ENCODE measurements at regions not wholly inside any gene's neighbourhood (a gene's known extent, or its start where the extent isn't known, plus 50 kb on each side); places are given as distances from the start of the nearest gene placed in this dataset.

DNA sequence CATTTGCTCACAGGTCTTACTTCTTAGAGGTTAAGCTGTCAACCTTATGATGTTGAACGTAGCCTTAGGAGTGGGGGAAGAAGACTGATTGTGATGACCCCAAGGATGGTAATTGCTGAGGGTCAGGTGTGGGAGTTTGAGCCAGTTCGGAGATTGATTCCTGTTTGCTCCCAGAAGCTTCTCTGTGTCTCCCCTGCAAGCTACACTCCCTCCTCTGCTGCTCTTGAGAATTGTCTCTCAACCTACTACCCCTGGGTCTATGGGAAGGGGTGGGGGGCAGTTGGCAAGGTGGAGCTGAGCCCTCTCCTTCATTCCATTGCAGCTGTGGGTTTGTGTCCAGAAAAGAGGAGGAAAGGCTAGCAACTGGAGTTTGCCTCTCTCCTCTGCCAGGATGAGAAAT is 113.8 kb downstream of the PLEKHG1 start:
- no peaks in the 10 kb centered on the region for H3K4me1 ChIP-seq (ENCODE audit: control insufficient read depth in 1 of 2, insufficient read depth in 2 of 2, low read length in 2 of 2)
- DNase-seq = no peak
- H3K27ac ChIP-seq (ENCODE audit: low read depth in 1 of 2, low read length in 2 of 2) = no peak overlapping the region
- no peak overlapping the region for H3K4me3 ChIP-seq (ENCODE audit: low read length in 2 of 2)
- H3K27me3 ChIP-seq (ENCODE audit: control insufficient read depth in 1 of 2, insufficient read depth in 2 of 2, low read length in 1 of 2) = no peaks in the 10 kb centered on the region
- peaks cover 1% of the 10 kb centered on the region for H3K9me3 ChIP-seq (ENCODE audit: control insufficient read depth, low read length)
- H3K36me3 ChIP-seq (ENCODE audit: control insufficient read depth in 1 of 2, insufficient read depth in 2 of 2, low read length in 1 of 2) = no peaks in the 10 kb centered on the region
- intact Hi-C loops (cut with DNase I) = no loop called here
- no peak for ATAC-seq (ENCODE audit: low FRiP score)
- WGBS, 2 donors = 98% methylated on average over 2 of the region's 2 CpGs

- H3K36me3 ChIP-seq (ENCODE audit: control insufficient read depth in 1 of 2, insufficient read depth in 2 of 2, low read length in 1 of 2) = no peaks in the 10 kb centered on the region
- 91 to 92% methylated on average over 3 of the region's 3 CpGs for WGBS, 2 donors
- DNase-seq (no peak), ATAC-seq (ENCODE audit: low FRiP score) (no peak)
- intact Hi-C loops (cut with DNase I) = no loop called here
- no peaks in the 10 kb centered on the region for H3K4me1 ChIP-seq (ENCODE audit: control insufficient read depth in 1 of 2, insufficient read depth in 2 of 2, low read length in 2 of 2)
- no peak overlapping the region for H3K27ac ChIP-seq (ENCODE audit: low read depth in 1 of 2, low read length in 2 of 2)
- H3K27me3 ChIP-seq (ENCODE audit: control insufficient read depth in 1 of 2, insufficient read depth in 2 of 2, low read length in 1 of 2) = no peaks in the 10 kb centered on the region
- no peak overlapping the region for H3K4me3 ChIP-seq (ENCODE audit: low read length in 2 of 2)
- peaks cover 1% of the 10 kb centered on the region for H3K9me3 ChIP-seq (ENCODE audit: control insufficient read depth, low read length)
These were observed 114.2 kb downstream of the PLEKHG1 start for GRCh38 chr6:150713931-150714330.

DNA sequence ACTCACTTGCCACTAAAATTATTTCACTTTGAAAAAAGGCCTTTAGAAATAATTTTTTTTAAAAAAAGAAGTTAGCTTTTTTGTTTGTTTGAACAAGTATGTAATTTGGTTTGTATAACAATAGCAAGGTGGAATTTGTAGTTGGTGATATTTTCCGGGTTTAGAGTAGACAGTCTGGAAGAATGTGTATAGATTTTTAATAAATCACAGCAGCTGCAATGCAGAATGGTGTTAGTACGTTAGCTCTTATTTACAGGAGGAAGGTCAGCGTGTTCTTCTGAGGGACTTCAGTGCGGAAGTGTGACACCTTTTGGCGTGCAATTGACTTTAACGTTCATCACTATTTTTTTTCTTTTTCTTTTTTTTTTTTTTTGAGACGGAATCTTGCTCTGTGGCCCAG is 115.4 kb downstream of the PLEKHG1 start:
- Histone ChIP-seq H3K36me3 (ENCODE audit: control insufficient read depth in 1 of 2, insufficient read depth in 2 of 2, low read length in 1 of 2) (no peaks in the 10 kb centered on the region), H3K9me3 (ENCODE audit: control insufficient read depth, low read length) (peaks cover 1% of the 10 kb centered on the region), H3K27me3 (ENCODE audit: control insufficient read depth in 1 of 2, insufficient read depth in 2 of 2, low read length in 1 of 2) (no peaks in the 10 kb centered on the region), H3K27ac (ENCODE audit: low read depth in 1 of 2, low read length in 2 of 2) (no peak overlapping the region), H3K4me3 (ENCODE audit: low read length in 2 of 2) (no peak overlapping the region), H3K4me1 (ENCODE audit: control insufficient read depth in 1 of 2, insufficient read depth in 2 of 2, low read length in 2 of 2) (no peaks in the 10 kb centered on the region)
- no peak for DNase-seq
- WGBS, 2 donors = 89 to 90% methylated on average over 7 of the region's 7 CpGs
- ATAC-seq (ENCODE audit: low FRiP score) = no peak
- intact Hi-C loops (cut with DNase I) = no loop called here

GRCh38 chr6:150717419-150717818 is 117.7 kb downstream of the PLEKHG1 start:
- Histone ChIP-seq H3K36me3 (ENCODE audit: control insufficient read depth in 1 of 2, insufficient read depth in 2 of 2, low read length in 1 of 2) (no peaks in the 10 kb centered on the region), H3K9me3 (ENCODE audit: control insufficient read depth, low read length) (peaks cover 1% of the 10 kb centered on the region), H3K4me3 (ENCODE audit: low read length in 2 of 2) (no peak overlapping the region), H3K4me1 (ENCODE audit: control insufficient read depth in 1 of 2, insufficient read depth in 2 of 2, low read length in 2 of 2) (no peaks in the 10 kb centered on the region), H3K27ac (ENCODE audit: low read depth in 1 of 2, low read length in 2 of 2) (no peak overlapping the region), H3K27me3 (ENCODE audit: control insufficient read depth in 1 of 2, insufficient read depth in 2 of 2, low read length in 1 of 2) (no peaks in the 10 kb centered on the region)
- intact Hi-C loops (cut with DNase I) = no loop called here
- no peak for ATAC-seq (ENCODE audit: low FRiP score)
- no peak for DNase-seq
- WGBS, 2 donors = 94 to 97% methylated on average over 8 of the region's 8 CpGs

GRCh38 chr6:150719099-150719766 is 119.5 kb downstream of the PLEKHG1 start:
- intact Hi-C loops (cut with DNase I) = no loop called here
- ATAC-seq (ENCODE audit: low FRiP score) = no peak
- Histone ChIP-seq H3K4me1 (ENCODE audit: control insufficient read depth in 1 of 2, insufficient read depth in 2 of 2, low read length in 2 of 2) (no peaks in the 10 kb centered on the region), H3K9me3 (ENCODE audit: control insufficient read depth, low read length) (peaks cover 1% of the 10 kb centered on the region), H3K27me3 (ENCODE audit: control insufficient read depth in 1 of 2, insufficient read depth in 2 of 2, low read length in 1 of 2) (no peaks in the 10 kb centered on the region), H3K27ac (ENCODE audit: low read depth in 1 of 2, low read length in 2 of 2) (no peak overlapping the region), H3K36me3 (ENCODE audit: control insufficient read depth in 1 of 2, insufficient read depth in 2 of 2, low read length in 1 of 2) (no peaks in the 10 kb centered on the region), H3K4me3 (ENCODE audit: low read length in 2 of 2) (no peak overlapping the region)
- DNase-seq = no peak
- 69 to 77% methylated on average over 7 of the region's 7 CpGs for WGBS, 2 donors

- Histone ChIP-seq H3K4me3 (ENCODE audit: low read length in 2 of 2) (no peak overlapping the region), H3K27me3 (ENCODE audit: control insufficient read depth in 1 of 2, insufficient read depth in 2 of 2, low read length in 1 of 2) (no peaks in the 10 kb centered on the region), H3K9me3 (ENCODE audit: control insufficient read depth, low read length) (peaks cover 1% of the 10 kb centered on the region), H3K27ac (ENCODE audit: low read depth in 1 of 2, low read length in 2 of 2) (no peak overlapping the region), H3K36me3 (ENCODE audit: control insufficient read depth in 1 of 2, insufficient read depth in 2 of 2, low read length in 1 of 2) (no peaks in the 10 kb centered on the region), H3K4me1 (ENCODE audit: control insufficient read depth in 1 of 2, insufficient read depth in 2 of 2, low read length in 2 of 2) (no peaks in the 10 kb centered on the region)
- ATAC-seq (ENCODE audit: low FRiP score) (no peak), DNase-seq (no peak)
- 45 to 95% methylated on average over 1 of the region's 1 CpG for WGBS, 2 donors
- intact Hi-C loops (cut with DNase I) = no loop called here
These were observed 120.1 kb downstream of the PLEKHG1 start for GRCh38 chr6:150719831-150720230.

DNA sequence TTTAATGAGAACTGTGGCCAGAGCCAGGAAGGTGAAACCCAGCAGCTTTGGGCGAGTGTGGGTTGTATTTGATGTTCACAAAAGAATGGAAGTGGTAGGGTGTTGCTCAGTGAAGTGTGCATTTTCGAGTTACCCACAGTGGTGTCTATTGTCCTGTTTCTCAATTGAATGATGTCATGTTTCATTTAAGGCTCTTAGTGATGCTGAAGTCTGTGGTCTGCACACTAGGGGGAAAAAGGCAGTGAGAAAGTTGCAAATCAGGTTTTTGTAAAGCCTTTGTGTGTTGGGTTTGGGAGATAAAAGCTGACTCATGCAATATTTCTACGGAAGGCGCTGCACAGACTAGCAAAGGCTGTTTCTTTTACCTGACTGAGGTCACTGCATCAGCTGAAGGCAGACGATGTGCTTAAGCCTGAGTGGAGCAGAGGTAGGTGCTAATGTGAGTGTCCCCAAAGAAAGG is 121.1 kb downstream of the PLEKHG1 start:
- H3K4me1 ChIP-seq (ENCODE audit: control insufficient read depth in 1 of 2, insufficient read depth in 2 of 2, low read length in 2 of 2) = no peaks in the 10 kb centered on the region
- H3K36me3 ChIP-seq (ENCODE audit: control insufficient read depth in 1 of 2, insufficient read depth in 2 of 2, low read length in 1 of 2) = no peaks in the 10 kb centered on the region
- H3K4me3 ChIP-seq (ENCODE audit: low read length in 2 of 2) = no peak overlapping the region
- H3K27ac ChIP-seq (ENCODE audit: low read depth in 1 of 2, low read length in 2 of 2) = no peak overlapping the region
- ATAC-seq (ENCODE audit: low FRiP score) (no peak), DNase-seq (no peak)
- intact Hi-C loops (cut with DNase I) = no loop called here
- WGBS, 2 donors = 35 to 47% methylated on average over 5 of the region's 5 CpGs
- H3K27me3 ChIP-seq (ENCODE audit: control insufficient read depth in 1 of 2, insufficient read depth in 2 of 2, low read length in 1 of 2) = no peaks in the 10 kb centered on the region
- H3K9me3 ChIP-seq (ENCODE audit: control insufficient read depth, low read length) = peaks cover 1% of the 10 kb centered on the region

DNA sequence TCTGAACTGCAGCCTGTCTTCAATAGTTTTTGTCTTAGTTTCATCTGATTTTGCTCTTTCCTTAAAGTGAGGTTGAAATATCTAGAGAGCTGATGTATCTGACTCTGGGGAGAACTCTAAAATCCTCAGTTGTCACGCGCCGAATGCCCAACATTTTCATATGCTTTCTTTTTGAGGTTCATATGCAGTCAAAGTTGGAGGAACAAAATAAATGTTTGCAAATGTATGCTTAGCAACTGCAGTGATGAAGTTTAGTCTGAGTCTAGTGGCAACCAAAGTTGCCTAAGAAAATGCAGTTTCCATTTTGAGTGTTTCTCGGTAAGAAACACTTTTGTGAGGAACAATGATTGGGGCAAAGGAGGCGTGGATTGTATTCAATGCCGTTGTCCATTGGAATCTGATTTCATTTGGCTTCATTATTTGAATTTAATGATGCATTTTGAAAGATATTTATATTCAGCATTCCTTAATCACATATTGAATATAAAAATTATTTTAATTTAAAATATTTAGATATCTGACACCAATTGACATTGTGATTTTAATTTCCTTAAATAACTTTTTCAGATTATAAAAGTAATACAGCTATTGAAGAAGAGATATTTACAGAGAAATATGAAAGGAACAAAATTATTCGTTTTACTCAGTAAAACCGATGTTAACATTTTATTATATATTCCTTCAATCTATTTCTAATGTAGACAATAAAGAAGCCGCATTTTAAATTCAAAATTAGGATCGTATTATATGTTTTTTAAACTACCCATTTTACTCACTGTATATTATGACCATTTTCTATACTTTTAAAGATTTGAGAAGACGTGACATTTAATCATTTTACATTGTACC is 122.0 kb downstream of the PLEKHG1 start:
- intact Hi-C loops (cut with DNase I) = no loop called here
- DNase-seq = no peak
- no peak overlapping the region for H3K4me3 ChIP-seq (ENCODE audit: low read length in 2 of 2)
- ATAC-seq (ENCODE audit: low FRiP score) = no peak
- no peak overlapping the region for H3K27ac ChIP-seq (ENCODE audit: low read depth in 1 of 2, low read length in 2 of 2)
- no peaks in the 10 kb centered on the region for H3K36me3 ChIP-seq (ENCODE audit: control insufficient read depth in 1 of 2, insufficient read depth in 2 of 2, low read length in 1 of 2)
- H3K9me3 ChIP-seq (ENCODE audit: control insufficient read depth, low read length) = no peaks in the 10 kb centered on the region
- whole genome bisulfite sequencing, 2 donors = 89 to 92% methylated on average over 11 of the region's 11 CpGs
- H3K27me3 ChIP-seq (ENCODE audit: control insufficient read depth in 1 of 2, insufficient read depth in 2 of 2, low read length in 1 of 2) = no peaks in the 10 kb centered on the region
- H3K4me1 ChIP-seq (ENCODE audit: control insufficient read depth in 1 of 2, insufficient read depth in 2 of 2, low read length in 2 of 2) = no peaks in the 10 kb centered on the region

Measured in aorta (tissue), 5 donors.